Esophagus muscularis mucosa (tissue), 4 donors: ENCODE measurements at regions not wholly inside any gene's neighbourhood (a gene's known extent, or its start where the extent isn't known, plus 50 kb on each side); places are given as distances from the start of the nearest gene placed in this dataset.

Experiments
- DNase-seq: peaks from one replicate; pipeline ENCODE4 v3.0.0-alpha.2; 2017; ENCODE audit errors: extremely low spot score
- H3K27ac ChIP-seq, 4 donors: fragments of 200-600 bp; sonication (generic); replicated peaks in 1 of 4; 1 replicate in 3 of 4; 2 replicates in 1 of 4; pipeline ENCODE4 v1.5.1; 2016 to 2019; ENCODE audit warnings: mild to moderate bottlenecking in 1 of 4
- H3K27me3 ChIP-seq, 4 donors: fragments of 200-600 bp; sonication (generic); one replicate each; pipeline versions ENCODE4 v1.5.1 to v1.6.0; 2016 to 2019
- H3K36me3 ChIP-seq, 4 donors: fragments of 200-600 bp; sonication (generic); one replicate each; pipeline ENCODE4 v1.5.1; 2016 to 2019
- H3K4me1 ChIP-seq, 4 donors: fragments of 200-600 bp; sonication (generic); one replicate each; pipeline ENCODE4 v1.5.1; 2016 to 2019
- H3K4me3 ChIP-seq, 4 donors: fragments of 200-600 bp; sonication (generic); 1 replicate in 2 of 4; 2 replicates in 2 of 4; pipeline ENCODE4 v1.5.1; 2016 to 2019; ENCODE audit warnings: mild to moderate bottlenecking in 4 of 4, moderate library complexity in 1 of 4
- H3K9me3 ChIP-seq, 4 donors: fragments of 200-600 bp; sonication (generic); 1 replicate in 3 of 4; 2 replicates in 1 of 4; pipeline ENCODE4 v1.5.1; 2016 to 2019
- CTCF ChIP-seq, 3 experiments: fragments of 200-600 bp in 2 of 3; fragments of 450-650 bp in 1 of 3; sonication (generic) in 2 of 3; IDR thresholded peaks; one replicate each; pipeline ENCODE4 v1.5.1; 2017 to 2019; ENCODE audit warnings: antibody characterized with exemption in 3 of 3, mild to moderate bottlenecking in 2 of 3, moderate library complexity in 1 of 3
- EP300 ChIP-seq: sonication (generic); formaldehyde crosslinking; IDR thresholded peaks from one replicate; pipeline ENCODE4 v1.6.1; 2017; ENCODE audit warnings: antibody characterized with exemption
- POLR2A ChIP-seq: fragments of 450-650 bp; IDR thresholded peaks from one replicate; pipeline ENCODE4 v1.6.1; 2017; ENCODE audit warnings: antibody characterized with exemption, moderate library complexity, mild to moderate bottlenecking, low read depth
- POLR2AphosphoS5 ChIP-seq, 2 donors: sonication (generic); formaldehyde crosslinking; IDR thresholded peaks; one replicate each; pipeline ENCODE4 v1.6.1; 2017; ENCODE audit warnings: antibody characterized with exemption in 2 of 2
- WGBS: methylation state at CpG from one replicate; pipeline ENCODE4 v1.1.5; 2018; 5-methylcytosine and 5-hydroxymethylcytosine counted together
- intact Hi-C: fragments of 100-400 bp; cut with DNase I; formaldehyde crosslinking; loops from one replicate; pipeline ENCODE4 v1.15.1; 2023

GRCh38 chr12:62986844-62987243 is 51.9 kb upstream of the PPM1H start:
- Histone ChIP-seq H3K9me3 (peaks cover 0 to 5% (median 0%) of the 10 kb centered on the region in 4 donors), H3K4me1 (no peaks in the 10 kb centered on the region), H3K4me3 (no peak overlapping the region), H3K36me3 (no peaks in the 10 kb centered on the region), H3K27me3 (no peaks in the 10 kb centered on the region), H3K27ac (no peak overlapping the region)
- TF ChIP-seq CTCF (IDR thresholded peaks at IDR 0.05) (no peak), EP300 (no peak), POLR2AphosphoS5 (IDR thresholded peaks at IDR 0.05) (no peak), POLR2A (no peak)
- 76% methylated on average over 2 of the region's 2 CpGs for WGBS
- DNase-seq = no peak
- intact Hi-C loops = no loop called here
